Posterior vena cava (tissue), 2 donors: ENCODE measurements at regions not wholly inside any gene's neighbourhood (a gene's known extent, or its start where the extent isn't known, plus 50 kb on each side); places are given as distances from the start of the nearest gene placed in this dataset.
"Not testable (repeated sequence)": the region's sequence is repeated elsewhere in the genome, so short reads cannot be mapped to it uniquely, and the experiment has no call there.

ENCODE experiments used
- DNase-seq: peaks from one replicate; pipeline ENCODE4 v3.0.0-alpha.2; 2020; ENCODE audit warnings: low spot score
- intact Hi-C, 2 donors: fragments of 100-400 bp; cut with DNase I; formaldehyde crosslinking; loops; one replicate each; pipeline versions ENCODE4 v1.14.1 to v1.14.2; 2022 to 2023
- donor health status: DM: yes; HTN: yes; CAD: no.
- donor health status: DM: yes; HTN: yes; CAD: no.

DNA sequence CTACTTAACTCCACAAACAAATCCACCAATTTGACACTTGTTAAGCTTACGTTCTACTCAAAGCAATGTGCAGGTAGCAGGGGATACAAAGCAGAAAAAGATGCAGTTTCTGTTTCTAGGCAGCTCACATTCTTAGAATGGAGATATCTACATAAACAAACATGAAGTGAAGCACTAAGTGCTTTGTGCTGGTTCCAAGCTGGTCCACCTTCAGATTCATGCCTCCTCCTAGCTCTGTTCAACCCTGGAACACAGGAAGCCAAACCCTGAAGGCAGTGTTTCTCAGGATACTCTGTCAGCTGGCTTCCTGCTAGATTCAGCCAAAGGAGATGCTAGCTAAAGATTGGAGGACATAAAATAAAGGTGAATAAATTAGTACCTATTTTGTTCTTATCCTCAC lies 55.3 kb upstream of the NOL4 start:
- DNase-seq: no peak
- intact Hi-C loops: no loop called here

DNA sequence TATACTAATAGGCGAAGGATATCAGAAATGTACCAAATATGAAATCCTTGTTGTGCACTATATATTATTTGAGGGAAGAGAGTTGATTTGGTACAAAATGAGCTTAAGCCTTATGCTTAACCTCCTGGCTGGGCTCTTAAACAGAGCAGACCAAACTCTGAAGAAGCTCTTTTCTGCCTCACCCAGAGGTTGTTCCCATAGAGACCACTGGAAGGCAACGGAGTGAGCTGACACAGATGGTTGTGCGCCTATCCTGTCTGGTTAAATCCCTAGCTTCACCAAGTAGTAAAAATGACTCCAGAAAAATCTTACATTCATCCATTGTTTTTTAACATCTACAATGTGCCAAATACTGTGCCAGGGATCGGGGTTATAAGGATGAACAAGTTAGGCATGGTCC lies 55.9 kb upstream of the NOL4 start:
- intact Hi-C loops: no loop called here
- no peak for DNase-seq

GRCh38 chr18:34281290-34281689 lies 56.6 kb upstream of the NOL4 start:
- intact Hi-C loops: no loop called here
- no peak for DNase-seq

GRCh38 chr18:34281722-34282121 lies 57.0 kb upstream of the NOL4 start:
- intact Hi-C loops: no loop called here
- no peak for DNase-seq

DNA sequence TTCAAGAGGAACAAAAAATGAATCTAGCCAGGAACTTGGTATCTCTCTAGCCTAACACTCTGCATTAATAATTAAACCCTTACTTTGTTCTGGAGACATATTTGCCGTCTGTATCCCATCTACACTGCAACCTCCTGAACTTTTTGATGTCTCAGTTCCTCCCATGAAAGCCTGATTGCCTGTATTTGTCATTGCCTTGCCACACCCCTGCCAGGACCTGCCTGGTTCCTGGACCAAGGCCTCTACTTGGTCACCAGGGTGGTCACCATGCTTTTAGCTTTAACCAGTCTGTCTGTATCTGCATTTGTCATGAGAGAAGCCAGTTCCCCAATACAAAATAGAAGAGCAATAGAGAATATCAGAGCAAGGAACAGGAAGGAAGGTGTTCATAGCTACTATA lies 58.8 kb upstream of the NOL4 start:
- intact Hi-C loops: no loop called here
- DNase-seq: no peak

- DNase-seq: no peak
- intact Hi-C loops: loop anchor here in 1 of 2 donors (5.0 kb wide), 1 partner anchor 776 kb away; no protein-coding TSS in a partner anchor
Measured at GRCh38 chr18:34287825-34288224, 63.1 kb upstream of the NOL4 start.

DNA sequence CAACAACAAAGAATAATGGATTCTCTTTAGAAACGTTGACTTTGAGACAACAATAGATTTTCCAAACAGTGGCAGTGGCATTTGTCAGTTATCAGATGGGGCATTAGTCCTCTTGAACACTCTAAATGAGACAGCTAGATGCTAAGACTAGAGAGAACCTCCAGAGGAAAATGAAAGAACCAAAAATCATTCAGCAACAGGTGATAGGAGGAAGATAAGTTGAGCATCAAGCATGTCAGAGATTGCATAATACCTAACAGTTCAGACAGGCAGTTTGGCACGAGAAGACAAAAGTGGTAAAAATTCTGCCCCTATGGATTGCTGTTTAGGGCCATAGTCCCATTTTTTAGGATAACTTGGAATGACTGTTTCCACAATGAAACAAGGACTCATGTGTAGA lies 67.9 kb upstream of the NOL4 start:
- DNase-seq: no peak

DNA sequence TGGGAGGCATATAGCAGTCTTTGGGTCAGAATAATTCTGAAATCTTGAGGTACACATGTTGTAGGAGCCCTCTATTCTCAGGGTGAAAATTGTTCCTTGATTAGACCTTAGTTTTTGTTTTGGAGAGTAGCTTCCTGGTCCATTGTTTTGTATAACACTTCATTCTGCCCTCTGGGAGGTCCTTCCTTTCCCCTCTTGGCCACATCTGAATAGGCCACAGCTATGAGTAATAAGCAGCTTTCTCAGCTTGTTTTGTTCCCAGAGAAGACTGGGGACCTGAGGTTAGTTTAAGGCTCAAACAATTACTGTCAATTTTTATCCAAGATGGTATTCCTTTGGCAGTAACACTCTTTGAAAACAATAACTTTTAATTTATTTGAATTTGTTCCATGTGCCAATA lies 72.6 kb upstream of the NOL4 start:
- DNase-seq: no peak
- intact Hi-C loops: no loop called here

More for the DNA sequence above, 67.9 kb upstream of the NOL4 start:
- intact Hi-C loops: no loop called here

- no peak for DNase-seq
- intact Hi-C loops: no loop called here
Measured at GRCh38 chr18:34299828-34300227, 75.1 kb upstream of the NOL4 start.

DNA sequence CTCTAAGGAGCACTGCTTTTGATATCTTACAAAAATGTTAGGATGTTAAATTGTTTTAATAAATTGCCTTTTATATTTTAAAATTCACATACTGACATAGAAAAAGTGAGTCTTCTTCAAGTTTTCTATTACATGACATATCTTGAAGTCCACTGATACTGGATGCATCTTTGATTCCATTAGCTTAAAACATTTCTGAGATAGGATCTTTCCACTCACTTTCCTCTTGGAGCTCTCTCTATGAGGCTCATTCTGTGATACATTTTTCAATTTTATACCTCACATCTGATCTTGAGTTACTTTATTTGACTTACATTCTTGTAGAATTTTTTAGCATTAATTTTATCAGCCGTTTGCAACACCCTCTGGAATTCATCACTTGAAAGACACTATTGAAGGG lies 86.8 kb upstream of the NOL4 start:
- DNase-seq: no peak
- intact Hi-C loops: no loop called here

GRCh38 chr18:34314847-34315246 lies 90.1 kb upstream of the NOL4 start:
- intact Hi-C loops: no loop called here
- no peak for DNase-seq

DNA sequence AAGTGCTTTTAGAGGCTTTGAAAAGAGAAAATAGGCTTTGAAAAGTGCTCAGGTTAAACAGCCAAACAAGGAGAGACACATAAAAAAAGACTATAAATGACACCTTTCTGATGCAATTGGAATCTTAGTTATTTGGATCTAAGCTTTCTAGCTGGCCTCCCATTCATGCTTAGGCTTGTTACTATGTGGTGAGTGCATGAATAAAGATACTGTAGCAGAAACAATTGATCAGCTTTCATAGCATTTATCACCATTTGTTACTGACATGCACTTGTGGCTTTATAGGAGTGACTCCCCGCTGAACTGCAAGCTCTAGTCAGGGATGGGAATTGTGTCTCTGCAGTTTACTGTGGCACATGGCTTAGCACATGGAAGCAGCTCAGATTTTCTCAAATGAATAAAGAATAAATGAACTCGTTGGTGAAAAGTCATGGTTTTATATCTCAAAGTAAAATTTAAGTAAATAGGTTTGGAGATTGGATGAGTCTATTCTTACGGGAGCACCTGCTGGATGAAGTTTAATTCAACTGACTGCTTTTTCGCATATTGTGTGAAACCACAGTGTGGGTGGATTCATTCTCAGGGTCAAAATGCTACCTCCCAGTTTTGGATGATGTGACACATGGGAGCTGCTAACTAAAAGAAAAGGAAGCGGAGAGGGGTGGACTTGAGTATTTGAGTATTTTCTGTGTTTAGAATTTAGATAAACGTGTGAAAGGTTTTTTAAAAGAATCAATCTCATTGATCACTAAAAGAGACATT lies 91.1 kb upstream of the NOL4 start:
- DNase-seq: no peak
- intact Hi-C loops: no loop called here

DNA sequence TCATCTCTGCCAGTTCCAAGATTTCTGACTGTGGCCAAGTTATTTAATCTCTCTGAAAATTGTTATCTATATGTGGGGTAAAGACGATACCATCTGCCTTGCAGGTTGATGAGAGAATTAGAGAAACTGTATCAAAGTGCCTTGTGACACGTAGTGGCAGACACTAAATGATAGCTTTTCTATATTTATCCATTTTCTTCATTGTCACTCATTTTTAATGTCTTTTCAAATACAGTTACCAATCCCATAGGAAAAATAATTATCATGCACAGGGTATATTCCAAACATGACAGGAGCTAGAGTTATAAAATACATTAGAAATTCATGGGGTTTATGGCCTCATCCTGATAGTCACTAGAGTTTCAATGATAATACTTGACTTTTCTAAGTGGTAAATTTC lies 95.6 kb upstream of the NOL4 start:
- no peak for DNase-seq
- intact Hi-C loops: no loop called here

DNA sequence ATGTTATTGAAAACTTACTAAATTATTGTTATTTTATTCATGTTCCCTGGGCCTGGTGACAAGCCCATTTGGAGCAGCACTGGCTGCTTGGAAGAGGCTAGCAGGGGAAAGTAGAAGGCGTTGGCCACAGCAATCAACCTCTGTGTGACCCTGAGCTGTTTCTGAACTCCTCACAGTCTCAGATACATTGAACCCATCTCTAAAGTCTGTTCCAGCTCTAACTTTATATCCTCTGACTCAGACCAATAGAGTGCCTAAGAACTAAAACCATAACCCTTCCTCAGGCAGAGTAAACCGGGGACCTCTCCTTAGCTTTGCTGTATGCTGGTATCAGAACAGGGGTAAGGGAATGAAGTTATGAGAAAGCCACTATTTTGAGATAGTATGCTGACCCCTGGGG lies 96.4 kb upstream of the NOL4 start:
- intact Hi-C loops: no loop called here
- no peak for DNase-seq

- intact Hi-C loops: no loop called here
- no peak for DNase-seq
Measured at GRCh38 chr18:34322365-34323289, 97.9 kb upstream of the NOL4 start.

GRCh38 chr18:34329840-34330239 lies 105.1 kb upstream of the NOL4 start:
- intact Hi-C loops: no loop called here
- no peak for DNase-seq

DNA sequence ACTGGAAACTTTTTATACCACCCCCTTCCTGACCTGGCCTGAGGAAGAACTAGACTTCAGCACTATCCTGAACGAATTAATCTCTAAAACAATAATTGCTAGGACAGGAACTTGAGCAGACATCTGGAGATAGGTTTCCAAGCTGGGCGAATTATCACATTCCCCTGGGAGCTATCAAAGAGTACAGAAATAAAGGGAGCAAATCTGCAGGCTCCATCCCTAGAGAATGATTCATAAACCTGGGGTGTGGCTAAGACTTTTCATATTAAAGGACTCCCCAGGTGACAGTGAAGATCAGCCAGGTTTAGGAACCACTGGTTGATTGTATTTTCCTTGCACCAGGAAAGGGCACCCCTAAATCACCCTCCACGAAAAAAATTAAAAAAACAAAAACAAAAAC lies 105.6 kb upstream of the NOL4 start:
- intact Hi-C loops: no loop called here
- DNase-seq: no peak

- intact Hi-C loops, DNase-seq: not testable (repeated sequence)
Measured at GRCh38 chr18:34330907-34331306, 106.2 kb upstream of the NOL4 start.

DNA sequence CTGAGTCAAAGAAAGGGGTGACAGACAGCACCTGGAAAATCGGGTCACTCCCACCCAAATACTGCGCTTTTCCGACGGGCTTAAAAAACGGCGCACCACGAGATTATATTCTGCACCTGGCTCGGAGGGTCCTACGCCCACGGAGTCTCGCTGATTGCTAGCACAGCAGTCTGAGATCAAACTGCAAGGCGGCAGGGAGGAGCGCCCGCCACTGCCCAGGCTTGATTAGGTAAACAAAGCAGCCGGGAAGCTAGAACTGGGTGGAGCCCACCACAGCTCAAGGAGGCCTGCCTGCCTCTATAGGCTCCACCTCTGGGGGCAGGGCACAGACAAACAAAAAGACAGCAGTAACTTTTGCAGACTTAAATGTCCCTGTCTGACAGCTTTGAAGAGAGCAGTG lies 106.6 kb upstream of the NOL4 start:
- intact Hi-C loops, DNase-seq: not testable (repeated sequence)

- intact Hi-C loops: no loop called here
- no peak for DNase-seq
Measured at GRCh38 chr18:34339155-34339554, 114.4 kb upstream of the NOL4 start.

DNA sequence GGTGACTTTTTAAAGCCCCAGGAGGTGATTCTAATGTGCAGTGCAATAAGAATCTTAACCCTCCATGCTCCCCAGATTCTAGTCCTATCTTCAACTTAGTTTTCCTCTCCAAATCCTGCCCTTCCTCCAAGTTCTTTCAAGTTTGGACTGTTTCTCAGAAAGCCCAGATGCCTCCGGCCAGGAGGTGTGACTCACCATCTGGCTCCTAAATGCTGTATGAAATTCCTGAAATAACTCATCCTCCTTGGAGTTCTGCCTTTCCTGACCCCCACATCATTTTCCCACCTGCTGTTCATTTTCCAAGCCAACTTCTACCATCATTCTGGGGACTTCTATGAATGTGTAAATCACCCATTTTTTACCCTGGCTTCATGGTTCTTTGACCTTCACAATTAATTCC lies 118.2 kb upstream of the NOL4 start:
- intact Hi-C loops: no loop called here
- no peak for DNase-seq
